Right cardiac atrium (tissue), 5 donors: ENCODE measurements at regions not wholly inside any gene's neighbourhood (a gene's known extent, or its start where the extent isn't known, plus 50 kb on each side); places are given as distances from the start of the nearest gene placed in this dataset.
"Not testable (repeated sequence)": the region's sequence is repeated elsewhere in the genome, so short reads cannot be mapped to it uniquely, and the experiment has no call there.

Experiments used
- ATAC-seq, 2 donors: fragments of 200-7000 bp; cut with Tn5 transposase; one replicate each; pipeline versions ENCODE4 v1.8.0 to v1.9.1; 2020; ENCODE audit warnings: moderate library complexity in 2 of 2, mild to moderate bottlenecking in 1 of 2
- DNase-seq, 3 donors: peaks; one replicate each; pipeline ENCODE4 v3.0.0-alpha.2; 2020
- H3K27ac ChIP-seq: one replicate; pipeline ENCODE4 v1.5.1; 2013; ENCODE audit warnings: mild to moderate bottlenecking, low read length, control low read depth, moderate library complexity
- H3K27me3 ChIP-seq: one replicate; pipeline ENCODE4 v1.6.1; 2013; ENCODE audit not compliant: control insufficient read depth, insufficient read depth
- H3K4me1 ChIP-seq: one replicate; pipeline ENCODE4 v1.6.1; 2013; ENCODE audit warnings: low read length; ENCODE audit not compliant: control insufficient read depth, insufficient read depth
- H3K4me3 ChIP-seq: one replicate; pipeline ENCODE4 v1.5.1; 2013; ENCODE audit warnings: low read length, control low read depth
- H3K9me3 ChIP-seq: one replicate; pipeline ENCODE4 v1.6.1; 2013; ENCODE audit warnings: low read length; ENCODE audit not compliant: control insufficient read depth
- WGBS: extraction: QIAGEN DNeasy Blood & Tissue Kit; methylation state at CpG from one replicate; pipeline ENCODE4 v1.1.7; 2013; 5-methylcytosine and 5-hydroxymethylcytosine counted together
- intact Hi-C, 4 donors: fragments of 100-400 bp; cut with DNase I; formaldehyde crosslinking; loops; one replicate each; pipeline versions ENCODE4 v1.11.0 to v1.14.0; 2022 to 2023
- donor health status: healthy with polysubstance abuse.
- donor health status: DM: no; HTN: yes; CAD: no.
- donor health status: DM: no; HTN: no; CAD: no.
- donor health status: DM: no; HTN: yes; CAD: no; lungs with severe emphysema.
- donor health status: DM: yes; HTN: yes; CAD: no.

- H3K27me3 ChIP-seq, H3K9me3 ChIP-seq, ATAC-seq, H3K27ac ChIP-seq, intact Hi-C loops, DNase-seq, H3K4me1 ChIP-seq, H3K4me3 ChIP-seq: not testable (repeated sequence)
- 95% methylated on average over 5 of the region's 5 CpGs for whole genome bisulfite sequencing
Measured at GRCh38 chr13:109934520-109934919, 148.1 kb upstream of the IRS2 start.

GRCh38 chr13:109933476-109933875 lies 147.1 kb upstream of the IRS2 start:
- H3K4me3 ChIP-seq: no peak overlapping the region
- intact Hi-C loops: no loop called here
- no peaks in the 10 kb centered on the region for H3K9me3 ChIP-seq
- no peak overlapping the region for H3K27ac ChIP-seq
- ATAC-seq (no peak), DNase-seq (no peak)
- 74% methylated on average over 7 of the region's 7 CpGs for WGBS
- H3K4me1 ChIP-seq: no peaks in the 10 kb centered on the region
- no peaks in the 10 kb centered on the region for H3K27me3 ChIP-seq

- WGBS: 63% methylated on average over 1 of the region's 1 CpG
- Histone ChIP-seq H3K4me3 (no peak overlapping the region), H3K27me3 (no peaks in the 10 kb centered on the region), H3K9me3 (no peaks in the 10 kb centered on the region), H3K27ac (no peak overlapping the region), H3K4me1 (peaks cover 2% of the 10 kb centered on the region)
- DNase-seq (no peak), ATAC-seq (no peak)
- intact Hi-C loops: no loop called here
Measured at GRCh38 chr13:109924376-109924775, 138.0 kb upstream of the IRS2 start.

GRCh38 chr13:109922518-109922917 lies 136.1 kb upstream of the IRS2 start:
- H3K27me3 ChIP-seq: no peaks in the 10 kb centered on the region
- DNase-seq (no peak), ATAC-seq (no peak)
- H3K9me3 ChIP-seq: no peaks in the 10 kb centered on the region
- H3K4me3 ChIP-seq: no peak overlapping the region
- intact Hi-C loops: no loop called here
- H3K27ac ChIP-seq: no peak overlapping the region
- H3K4me1 ChIP-seq: peaks cover 2% of the 10 kb centered on the region
- 76% methylated on average over 2 of the region's 2 CpGs for WGBS

- DNase-seq (no peak), ATAC-seq (no peak)
- intact Hi-C loops: no loop called here
- no peaks in the 10 kb centered on the region for H3K4me1 ChIP-seq
- no peaks in the 10 kb centered on the region for H3K9me3 ChIP-seq
- WGBS: 87% methylated on average over 4 of the region's 4 CpGs
- no peaks in the 10 kb centered on the region for H3K27me3 ChIP-seq
- H3K27ac ChIP-seq: no peak overlapping the region
- no peak overlapping the region for H3K4me3 ChIP-seq
Measured at GRCh38 chr13:109919715-109920375, 133.5 kb upstream of the IRS2 start.

GRCh38 chr13:109918179-109918711 lies 131.9 kb upstream of the IRS2 start:
- Histone ChIP-seq H3K4me3 (no peak overlapping the region), H3K9me3 (no peaks in the 10 kb centered on the region), H3K4me1 (no peaks in the 10 kb centered on the region), H3K27me3 (no peaks in the 10 kb centered on the region), H3K27ac (no peak overlapping the region)
- 74% methylated on average over 9 of the region's 9 CpGs for WGBS
- ATAC-seq (peak; percentile 31 to 35), DNase-seq (peak in 1 of 3 donors; percentile 30)
- intact Hi-C loops: no loop called here

- H3K4me3 ChIP-seq: no peak overlapping the region
- intact Hi-C loops: no loop called here
- H3K27me3 ChIP-seq: no peaks in the 10 kb centered on the region
- no peaks in the 10 kb centered on the region for H3K9me3 ChIP-seq
- ATAC-seq (no peak), DNase-seq (no peak)
- 21% methylated on average over 1 of the region's 1 CpG for WGBS
- H3K4me1 ChIP-seq: no peaks in the 10 kb centered on the region
- no peak overlapping the region for H3K27ac ChIP-seq
Measured at GRCh38 chr13:109917422-109917821, 131.0 kb upstream of the IRS2 start.

GRCh38 chr13:109913936-109914510 lies 127.6 kb upstream of the IRS2 start:
- ATAC-seq: no peak
- WGBS: 71% methylated on average over 3 of the region's 3 CpGs

GRCh38 chr13:109913186-109913585 lies 126.8 kb upstream of the IRS2 start:
- WGBS: 87% methylated on average over 1 of the region's 1 CpG
- no peak overlapping the region for H3K27ac ChIP-seq
- H3K9me3 ChIP-seq: no peaks in the 10 kb centered on the region
- no peak for ATAC-seq
- no peak overlapping the region for H3K4me3 ChIP-seq
- intact Hi-C loops: no loop called here
- no peaks in the 10 kb centered on the region for H3K4me1 ChIP-seq
- H3K27me3 ChIP-seq: no peaks in the 10 kb centered on the region
- DNase-seq: no peak

More at GRCh38 chr13:109913936-109914510, 127.6 kb upstream of the IRS2 start:
- intact Hi-C loops: no loop called here
- Histone ChIP-seq H3K4me1 (no peaks in the 10 kb centered on the region), H3K27me3 (no peaks in the 10 kb centered on the region), H3K4me3 (no peak overlapping the region), H3K9me3 (no peaks in the 10 kb centered on the region), H3K27ac (no peak overlapping the region)
- DNase-seq: no peak

GRCh38 chr13:109910194-109910593 lies 123.8 kb upstream of the IRS2 start:
- Histone ChIP-seq H3K27ac (no peak overlapping the region), H3K9me3 (no peaks in the 10 kb centered on the region), H3K27me3 (no peaks in the 10 kb centered on the region), H3K4me3 (no peak overlapping the region), H3K4me1 (no peaks in the 10 kb centered on the region)
- DNase-seq (no peak), ATAC-seq (peak; percentile 36 to 64)
- intact Hi-C loops: no loop called here
- 43% methylated on average over 5 of the region's 5 CpGs for WGBS

- no peaks in the 10 kb centered on the region for H3K4me1 ChIP-seq
- H3K4me3 ChIP-seq: no peak overlapping the region
- 46% methylated on average over 3 of the region's 3 CpGs for WGBS
- no peaks in the 10 kb centered on the region for H3K9me3 ChIP-seq
- ATAC-seq (no peak), DNase-seq (no peak)
- intact Hi-C loops: no loop called here
- H3K27me3 ChIP-seq: no peaks in the 10 kb centered on the region
- no peak overlapping the region for H3K27ac ChIP-seq
Measured at GRCh38 chr13:109906976-109907375, 120.6 kb upstream of the IRS2 start.
